Endothelial cell of umbilical vein (primary cell): ENCODE measurements at regions not wholly inside any gene's neighbourhood (a gene's known extent, or its start where the extent isn't known, plus 50 kb on each side); places are given as distances from the start of the nearest gene placed in this dataset.

Experiments used
- BruUV-seq: library from RNA; stranded (reverse); fragments of 400-500 nt; replicated peaks from 2 replicates; lab custom pipeline; 2021; lab: Mats Ljungman, UMichigan
- CTCF ChIA-PET: fragments of 300-600, 350-600 bp; sonication (Branson Sonifier 250); formaldehyde crosslinking; loops from one replicate; lab custom pipeline; 2021; ENCODE audit warnings: antibody characterized with exemption, inconsistent platforms; lab: Charles Lee
- POLR2A ChIA-PET: fragments of 300-600, 350-600 bp; sonication (Branson Sonifier 250); formaldehyde crosslinking; loops from one replicate; lab custom pipeline; 2021; ENCODE audit warnings: antibody characterized with exemption, inconsistent platforms; lab: Charles Lee
- DNase-seq: peaks from one replicate; pipeline ENCODE4 v3.0.0-alpha.2; 2011; ENCODE audit warnings: low read depth, low spot score
- FAIRE-seq: peaks from 2 replicates; lab custom pipeline; 2011; peaks lifted over from hg19 to GRCh38; lab: Jason Lieb, UNC
- H2AFZ ChIP-seq: 2 replicates; pipeline ENCODE4 v1.6.0; 2012; ENCODE audit warnings: low read depth, low read length, control low read depth, inconsistent platforms
- H3K27ac ChIP-seq: 2 replicates; pipeline ENCODE4 v1.5.1; 2011; ENCODE audit warnings: low read depth, mild to moderate bottlenecking, control low read depth, low read length, moderate library complexity; ENCODE audit not compliant: insufficient read depth
- H3K27me3 ChIP-seq, 2 experiments: 2 replicates each; pipeline versions ENCODE4 v1.6.0 to v1.6.1; 2011; ENCODE audit warnings: low read length in 2 of 2, mixed read lengths in 1 of 2; ENCODE audit not compliant: control insufficient read depth in 2 of 2, insufficient read depth in 2 of 2
- H3K36me3 ChIP-seq, 2 experiments: 2 replicates in 1 of 2; 3 replicates in 1 of 2; pipeline ENCODE4 v1.5.1; 2011; ENCODE audit warnings: low read length in 2 of 2, mild to moderate bottlenecking in 1 of 2, moderate library complexity in 1 of 2; ENCODE audit not compliant: control insufficient read depth in 2 of 2, insufficient read depth in 2 of 2; ENCODE audit errors: extremely low read depth in 1 of 2
- H3K4me1 ChIP-seq: 3 replicates; pipeline ENCODE4 v1.5.1; 2011; ENCODE audit warnings: mild to moderate bottlenecking, low read length; ENCODE audit not compliant: control insufficient read depth, insufficient read depth; ENCODE audit errors: extremely low read depth
- H3K4me2 ChIP-seq: 2 replicates; pipeline ENCODE4 v1.6.1; 2011; ENCODE audit warnings: low read length, control low read depth, mixed read lengths; ENCODE audit not compliant: insufficient read depth
- H3K4me3 ChIP-seq, 3 experiments: fragments of 200-600 bp in 1 of 3; sonication (generic), shearing (Covaris generic) in 1 of 3; replicated peaks in 1 of 3; 2 replicates each; pipeline ENCODE4 v1.5.1; 2011 to 2016; ENCODE audit warnings: control low read depth in 3 of 3, low read length in 3 of 3, mild to moderate bottlenecking in 2 of 3, inconsistent platforms in 1 of 3, low read depth in 1 of 3, moderate library complexity in 1 of 3; ENCODE audit not compliant: insufficient read depth in 1 of 3
- H3K79me2 ChIP-seq: 2 replicates; pipeline ENCODE4 v1.6.0; 2012; ENCODE audit warnings: low read length, inconsistent platforms; ENCODE audit not compliant: control insufficient read depth, insufficient read depth
- H3K9ac ChIP-seq: replicated peaks from 2 replicates; pipeline ENCODE3; 2011; ENCODE audit warnings: low read length, control low read depth; ENCODE audit not compliant: insufficient read depth; ENCODE audit errors: extremely low read depth
- H3K9me1 ChIP-seq: replicated peaks from 3 replicates; pipeline ENCODE4 v1.6.0; 2011; ENCODE audit warnings: mild to moderate bottlenecking, low read length; ENCODE audit not compliant: control insufficient read depth, insufficient read depth; ENCODE audit errors: extremely low read depth
- H3K9me3 ChIP-seq: replicated peaks from 2 replicates; pipeline ENCODE4 v1.5.1; 2012; ENCODE audit warnings: low read length, inconsistent platforms; ENCODE audit not compliant: control insufficient read depth, insufficient read depth
- H4K20me1 ChIP-seq: replicated peaks from 2 replicates; pipeline ENCODE3; 2011; ENCODE audit warnings: mild to moderate bottlenecking, low read length; ENCODE audit not compliant: control insufficient read depth, insufficient read depth; ENCODE audit errors: extremely low read depth
- EZH2 ChIP-seq: IDR thresholded peaks from 2 replicates; pipeline ENCODE4 v1.6.1; 2012; ENCODE audit warnings: borderline replicate concordance, low read depth, mild to moderate bottlenecking, moderate library complexity, low read length, inconsistent platforms; ENCODE audit not compliant: severe bottlenecking
- FOS ChIP-seq: IDR thresholded peaks from 2 replicates; pipeline ENCODE4 v1.6.1; 2011; ENCODE audit warnings: mild to moderate bottlenecking, low read length, moderate library complexity, borderline replicate concordance; ENCODE audit not compliant: insufficient read depth
- GATA2 ChIP-seq: IDR thresholded peaks from 2 replicates; pipeline ENCODE4 v1.7.0; 2011; ENCODE audit warnings: low read depth, mild to moderate bottlenecking, moderate library complexity, mixed read lengths, low read length; ENCODE audit not compliant: insufficient read length, insufficient read depth
- JUN ChIP-seq: IDR thresholded peaks from 2 replicates; pipeline ENCODE4 v1.6.1; 2011; ENCODE audit warnings: borderline replicate concordance, low read depth; ENCODE audit not compliant: insufficient read length, insufficient read depth
- MYC ChIP-seq: IDR thresholded peaks from one replicate; pipeline ENCODE4 v1.6.1; 2011; ENCODE audit warnings: mild to moderate bottlenecking, low read depth, low read length
- POLR2A ChIP-seq: IDR thresholded peaks from 2 replicates; pipeline ENCODE4 v1.6.1; 2012; ENCODE audit warnings: low read depth, mild to moderate bottlenecking, control low read depth, low read length
- POLR2AphosphoS5 ChIP-seq: IDR thresholded peaks from 2 replicates; pipeline ENCODE4 v1.6.1; 2012; ENCODE audit warnings: low read depth, mild to moderate bottlenecking, control low read depth, low read length, moderate library complexity; ENCODE audit not compliant: insufficient read depth
- dilution Hi-C: fragments of 300-500 bp; cut with MboI; formaldehyde crosslinking; loops from one replicate; pipeline ENCODE4 v1.15.0; 2019; ENCODE audit warnings: low sequenced_read_pairs; ENCODE audit not compliant: extremely low pct_ligation_motif_present
- intact Hi-C: fragments of 100-400 bp; cut with micrococcal nuclease; formaldehyde crosslinking; loops from one replicate; pipeline ENCODE4 v1.10.0; 2022
- TF ChIP-seq, protein P1 (sequence below), 2 donors: IDR thresholded peaks; 1 replicate in 1 of 2; 2 replicates in 1 of 2; pipeline ENCODE4 v1.5.1; 2011; ENCODE audit warnings: low read length in 2 of 2, mild to moderate bottlenecking in 2 of 2, moderate library complexity in 2 of 2, control low read depth in 1 of 2, inconsistent platforms in 1 of 2, low read depth in 1 of 2; ENCODE audit not compliant: insufficient read depth in 1 of 2; ENCODE audit errors: extremely low read depth in 1 of 2
- TF ChIP-seq, protein P2 (sequence below): IDR thresholded peaks from 2 replicates; pipeline ENCODE4 v1.6.1; 2011; ENCODE audit not compliant: insufficient read depth, insufficient read length

DNA sequence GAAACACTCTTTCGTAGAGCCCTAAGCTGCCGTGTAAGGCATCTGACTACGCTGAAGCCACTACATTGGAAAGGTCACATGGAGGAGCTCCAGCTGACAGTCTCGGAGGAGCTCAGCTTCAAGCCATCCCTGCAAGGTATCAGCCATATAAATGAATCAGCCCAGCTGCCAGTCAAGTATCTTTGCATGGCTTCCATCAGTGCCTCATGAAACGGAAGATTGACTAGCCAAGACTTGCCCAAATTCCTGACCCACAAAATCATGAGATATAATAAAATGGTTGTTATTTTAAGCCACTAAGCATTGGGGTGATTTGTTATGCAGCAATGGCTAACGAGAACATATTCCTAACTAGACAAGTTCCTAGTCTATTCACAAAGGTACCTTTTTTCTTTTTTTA lies 104.1 kb upstream of the SCOC start:
- H3K4me2 ChIP-seq, result no peak overlapping the region
- no peaks in the 10 kb centered on the region for H3K9me3 ChIP-seq
- dilution Hi-C loops, result no loop called here
- H3K27ac ChIP-seq, result no peak overlapping the region
- H3K9me1 ChIP-seq, result no peaks in the 10 kb centered on the region
- H4K20me1 ChIP-seq, result no peaks in the 10 kb centered on the region
- peaks cover 0 to 6% of the 10 kb centered on the region in 2 experiments for H3K27me3 ChIP-seq
- BruUV-seq, result no TSS peak
- DNase-seq (no peak), FAIRE-seq (no peak)
- peaks cover 10% of the 10 kb centered on the region for H3K4me1 ChIP-seq
- H3K9ac ChIP-seq, result no peak overlapping the region
- no peaks in the 10 kb centered on the region for H3K36me3 ChIP-seq
- intact Hi-C loops, result no loop called here
- no peaks in the 10 kb centered on the region for H3K79me2 ChIP-seq
- no peak for TF ChIP-seq GATA2
- no peak for TF ChIP-seq EZH2
- TF ChIP-seq MYC, result no peak
- no peak for TF ChIP-seq JUN
- TF ChIP-seq, protein P1, sequence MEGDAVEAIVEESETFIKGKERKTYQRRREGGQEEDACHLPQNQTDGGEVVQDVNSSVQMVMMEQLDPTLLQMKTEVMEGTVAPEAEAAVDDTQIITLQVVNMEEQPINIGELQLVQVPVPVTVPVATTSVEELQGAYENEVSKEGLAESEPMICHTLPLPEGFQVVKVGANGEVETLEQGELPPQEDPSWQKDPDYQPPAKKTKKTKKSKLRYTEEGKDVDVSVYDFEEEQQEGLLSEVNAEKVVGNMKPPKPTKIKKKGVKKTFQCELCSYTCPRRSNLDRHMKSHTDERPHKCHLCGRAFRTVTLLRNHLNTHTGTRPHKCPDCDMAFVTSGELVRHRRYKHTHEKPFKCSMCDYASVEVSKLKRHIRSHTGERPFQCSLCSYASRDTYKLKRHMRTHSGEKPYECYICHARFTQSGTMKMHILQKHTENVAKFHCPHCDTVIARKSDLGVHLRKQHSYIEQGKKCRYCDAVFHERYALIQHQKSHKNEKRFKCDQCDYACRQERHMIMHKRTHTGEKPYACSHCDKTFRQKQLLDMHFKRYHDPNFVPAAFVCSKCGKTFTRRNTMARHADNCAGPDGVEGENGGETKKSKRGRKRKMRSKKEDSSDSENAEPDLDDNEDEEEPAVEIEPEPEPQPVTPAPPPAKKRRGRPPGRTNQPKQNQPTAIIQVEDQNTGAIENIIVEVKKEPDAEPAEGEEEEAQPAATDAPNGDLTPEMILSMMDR (IDR thresholded peaks at IDR 0.05; ENCODE audit: extremely low read depth in 1 of 2, insufficient read depth in 1 of 2, low read depth in 1 of 2, low read length in 2 of 2), result no peak
- no peak for TF ChIP-seq POLR2AphosphoS5
- TF ChIP-seq, protein P2, sequence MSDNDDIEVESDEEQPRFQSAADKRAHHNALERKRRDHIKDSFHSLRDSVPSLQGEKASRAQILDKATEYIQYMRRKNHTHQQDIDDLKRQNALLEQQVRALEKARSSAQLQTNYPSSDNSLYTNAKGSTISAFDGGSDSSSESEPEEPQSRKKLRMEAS, result no peak
- TF ChIP-seq FOS, result no peak
- no peak for TF ChIP-seq POLR2A
- ChIA-PET POLR2A (no interaction called here), CTCF (no interaction called here)
- H3K4me3 ChIP-seq, result no peak overlapping the region
- H2AFZ ChIP-seq, result no peak overlapping the region
